Stimulated activated CD4-positive, alpha-beta T cell treated with anti-CD3 and anti-CD28 coated beads, Interleukin-12 subunit alpha, Interleukin-12 subunit beta, amount 100 ng/mL, for 24 hours (primary cell): ENCODE measurements at regions not wholly inside any gene's neighbourhood (a gene's known extent, or its start where the extent isn't known, plus 50 kb on each side); places are given as distances from the start of the nearest gene placed in this dataset.
"Not testable (repeated sequence)": the region's sequence is repeated elsewhere in the genome, so short reads cannot be mapped to it uniquely, and the experiment has no call there.

Experiments
- DNase-seq, 2 experiments: peaks; one replicate each; pipeline ENCODE4 v3.0.0-alpha.2; 2020; ENCODE audit warnings: low read depth in 2 of 2

DNA sequence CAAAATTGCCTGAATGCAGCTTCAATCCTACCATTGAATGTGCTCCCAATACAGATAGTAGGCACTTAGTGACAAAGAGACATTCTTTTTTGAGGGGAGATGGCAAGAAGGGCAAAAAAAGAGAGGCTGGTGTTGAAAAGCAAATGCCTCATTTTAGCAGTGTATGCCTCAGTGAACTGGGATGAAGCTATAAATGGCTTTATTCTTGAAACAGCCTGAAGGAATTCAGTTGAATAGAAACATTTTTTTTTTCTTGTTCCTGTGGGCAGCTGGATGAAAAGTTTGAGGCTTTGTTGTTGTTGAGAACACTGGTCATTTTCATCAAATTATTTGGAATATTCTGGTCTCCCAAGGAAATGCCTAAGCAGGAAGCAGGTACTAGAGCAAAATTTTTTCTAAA is 228.9 kb downstream of the RNF144A start:
- DNase-seq: no peak

- DNase-seq: no peak
These were observed 237.4 kb downstream of the RNF144A start for GRCh38 chr2:7154656-7155055.

- DNase-seq: no peak
These were observed 244.3 kb downstream of the RNF144A start for GRCh38 chr2:7161501-7161900.

- DNase-seq: no peak
These were observed 248.5 kb downstream of the RNF144A start for GRCh38 chr2:7165736-7166135.

DNA sequence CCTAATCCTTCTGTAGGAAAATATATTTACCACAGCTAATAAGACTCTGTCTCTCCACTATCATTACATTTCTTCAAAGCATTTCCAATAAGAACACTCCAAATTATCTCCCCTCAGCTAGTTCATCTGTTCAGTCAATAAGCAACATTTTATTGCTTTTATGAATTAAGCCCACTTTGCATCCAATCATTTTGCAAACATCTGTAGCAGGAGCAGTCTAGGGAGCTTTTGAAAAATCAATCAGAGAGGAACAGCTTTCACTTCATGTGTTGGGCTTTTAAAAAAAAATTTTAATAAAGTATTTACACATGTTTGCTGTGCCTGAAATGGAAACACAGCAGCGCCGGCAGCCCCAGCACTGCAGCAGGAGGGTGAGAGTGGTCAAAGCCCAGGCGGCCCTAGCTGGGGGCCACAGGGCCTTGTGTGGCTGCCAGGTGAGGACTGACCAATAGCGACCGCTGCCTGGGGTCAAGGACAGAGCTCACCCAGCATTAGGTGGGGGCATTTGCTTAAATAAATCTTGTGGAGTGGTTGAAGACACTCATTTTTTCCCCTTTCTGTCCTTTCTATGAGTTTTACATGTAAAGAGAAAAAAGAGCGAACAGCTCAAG is 250.7 kb downstream of the RNF144A start:
- DNase-seq: no peak

GRCh38 chr2:7169593-7169992 is 252.4 kb downstream of the RNF144A start:
- DNase-seq: no peak

DNA sequence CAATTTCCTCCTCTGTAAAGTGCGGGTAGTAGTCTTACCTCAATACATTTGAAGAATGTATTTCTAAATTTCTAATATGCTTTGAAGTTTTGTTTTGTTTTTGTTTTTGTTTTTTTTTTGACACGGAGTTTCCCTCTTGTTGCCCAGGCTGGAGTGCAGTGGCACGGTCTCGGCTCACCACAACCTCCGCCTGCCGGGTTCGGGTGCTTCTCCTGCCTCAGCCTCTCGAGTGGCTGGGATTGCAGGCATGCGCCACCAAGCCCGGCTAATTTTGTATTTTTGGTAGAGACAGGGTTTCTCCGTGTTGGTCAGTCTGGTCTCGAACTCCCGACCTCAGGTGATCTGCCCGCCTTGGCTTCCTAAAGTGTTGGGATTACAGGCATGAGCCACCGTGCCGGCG is 261.8 kb downstream of the RNF144A start:
- not testable (repeated sequence) for DNase-seq

- no peak for DNase-seq
These were observed 263.6 kb downstream of the RNF144A start for GRCh38 chr2:7180638-7181370.

DNA sequence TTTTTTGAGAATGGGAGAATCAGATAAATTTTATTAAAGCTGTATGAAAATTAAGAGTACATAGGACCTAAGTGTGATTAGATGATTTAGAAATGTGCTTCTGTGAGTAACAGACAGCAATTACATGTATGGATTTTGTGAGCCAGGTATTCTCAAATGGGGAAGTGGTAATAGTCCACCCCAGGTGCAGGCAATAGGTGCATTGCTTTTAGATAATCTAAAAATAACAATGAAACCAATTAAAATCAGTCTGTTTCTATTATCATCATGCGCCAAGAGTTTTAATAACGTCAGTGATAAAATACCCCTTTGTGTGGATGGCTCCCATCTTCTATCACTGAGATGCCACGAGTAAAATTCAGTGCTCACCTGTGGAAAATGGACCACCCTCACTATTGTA is 265.3 kb downstream of the RNF144A start:
- no peak for DNase-seq

DNA sequence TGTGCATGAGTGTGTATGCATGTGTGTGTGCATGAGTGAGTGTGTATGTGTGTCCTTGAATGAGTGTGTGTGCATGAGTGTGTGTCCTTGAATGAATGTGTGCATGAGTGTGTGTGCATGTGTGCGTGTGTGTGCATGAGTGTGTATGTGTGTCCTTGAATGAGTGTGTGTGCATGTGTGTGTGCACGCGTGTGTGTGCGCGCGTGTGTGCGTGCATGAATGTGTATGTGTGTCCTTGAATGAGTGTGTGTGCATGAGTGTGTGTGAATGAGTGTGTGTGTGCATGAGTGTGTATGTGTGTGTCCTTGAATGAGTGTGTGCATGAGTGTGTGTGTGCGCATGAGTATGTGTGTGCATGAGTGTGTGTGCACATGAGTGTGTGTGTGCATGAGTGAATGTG is 271.9 kb downstream of the RNF144A start:
- no peak for DNase-seq

GRCh38 chr2:7190587-7191324 is 273.5 kb downstream of the RNF144A start:
- DNase-seq: no peak

DNA sequence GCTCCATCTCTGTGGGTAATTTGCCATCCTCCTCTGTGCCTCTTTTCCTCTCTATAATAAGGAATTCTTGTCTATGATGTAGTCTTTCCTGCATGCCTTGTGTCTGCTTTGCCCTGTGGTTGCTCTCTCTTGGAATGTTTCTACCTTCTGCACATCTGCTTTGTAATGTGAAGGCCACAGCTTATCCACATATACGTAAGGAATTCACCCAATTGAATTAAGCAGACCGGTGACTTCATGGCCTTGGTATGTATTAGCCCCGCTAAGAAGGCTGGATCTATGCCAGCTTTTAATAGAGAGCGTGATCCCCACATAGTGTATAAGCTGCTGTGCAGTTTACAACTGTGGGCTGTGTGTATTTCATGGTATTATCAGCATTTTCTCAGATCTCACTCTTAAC is 274.7 kb downstream of the RNF144A start:
- no peak for DNase-seq

DNA sequence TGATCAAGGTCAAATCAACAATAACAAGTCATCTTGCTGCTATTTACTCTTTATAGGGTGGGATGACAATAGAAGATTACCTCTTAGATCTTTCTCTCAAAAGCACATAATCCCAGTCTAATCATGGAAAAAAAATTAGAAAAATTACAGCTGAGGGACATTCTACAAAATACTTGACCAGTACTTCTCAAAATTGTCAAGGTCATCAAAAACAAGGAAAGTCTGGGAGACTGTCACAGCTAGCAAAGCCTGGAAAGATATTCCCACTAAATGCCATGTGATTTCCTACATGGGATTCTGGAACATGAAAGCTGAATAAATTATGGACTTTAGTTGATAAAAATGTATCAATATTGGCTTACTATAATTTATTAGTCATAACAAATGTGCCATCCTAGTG is 276.2 kb downstream of the RNF144A start:
- no peak for DNase-seq

DNA sequence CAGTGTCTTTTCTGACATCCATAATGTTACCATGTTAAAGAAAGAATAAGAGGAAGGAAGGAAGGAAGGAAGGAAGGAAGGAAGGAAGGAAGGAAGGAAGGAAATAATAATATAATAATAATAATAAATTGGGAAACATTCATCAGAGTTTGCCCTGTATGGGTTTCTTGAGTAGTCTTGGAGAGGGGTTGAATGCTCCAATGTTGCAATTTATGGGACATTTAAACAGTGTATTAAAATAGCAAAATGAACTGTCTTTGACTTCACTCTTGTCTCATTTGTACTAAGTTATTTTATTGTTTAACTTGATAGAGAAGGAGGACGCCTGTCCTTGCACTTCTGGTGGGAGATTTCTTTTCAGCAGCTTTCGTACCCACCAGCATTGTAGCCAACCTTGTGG is 277.7 kb downstream of the RNF144A start:
- DNase-seq: no peak

- DNase-seq: no peak
These were observed 279.7 kb downstream of the RNF144A start for GRCh38 chr2:7196883-7197282.

- DNase-seq: no peak
These were observed 284.6 kb downstream of the RNF144A start for GRCh38 chr2:7201851-7202250.

DNA sequence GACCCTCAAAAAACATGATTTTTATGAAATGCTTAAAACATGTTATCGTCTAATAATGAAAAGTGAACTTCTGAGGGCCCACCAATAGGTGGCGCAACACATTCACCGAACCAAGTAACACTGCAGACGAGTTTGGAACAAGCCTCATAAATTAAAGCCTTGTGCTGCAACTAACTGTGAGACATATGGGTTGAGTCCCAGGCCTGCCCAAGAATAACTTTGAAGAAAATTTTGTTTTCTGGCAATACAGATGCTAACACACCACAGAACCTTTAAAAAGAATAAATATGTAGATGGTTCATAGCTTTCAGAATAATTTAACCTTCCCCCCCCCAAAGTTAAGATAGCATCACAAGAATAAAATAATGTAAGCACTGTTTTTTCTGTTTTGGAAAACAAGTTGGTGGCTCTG is 285.9 kb downstream of the RNF144A start:
- DNase-seq: peak; percentile 6 to 39

DNA sequence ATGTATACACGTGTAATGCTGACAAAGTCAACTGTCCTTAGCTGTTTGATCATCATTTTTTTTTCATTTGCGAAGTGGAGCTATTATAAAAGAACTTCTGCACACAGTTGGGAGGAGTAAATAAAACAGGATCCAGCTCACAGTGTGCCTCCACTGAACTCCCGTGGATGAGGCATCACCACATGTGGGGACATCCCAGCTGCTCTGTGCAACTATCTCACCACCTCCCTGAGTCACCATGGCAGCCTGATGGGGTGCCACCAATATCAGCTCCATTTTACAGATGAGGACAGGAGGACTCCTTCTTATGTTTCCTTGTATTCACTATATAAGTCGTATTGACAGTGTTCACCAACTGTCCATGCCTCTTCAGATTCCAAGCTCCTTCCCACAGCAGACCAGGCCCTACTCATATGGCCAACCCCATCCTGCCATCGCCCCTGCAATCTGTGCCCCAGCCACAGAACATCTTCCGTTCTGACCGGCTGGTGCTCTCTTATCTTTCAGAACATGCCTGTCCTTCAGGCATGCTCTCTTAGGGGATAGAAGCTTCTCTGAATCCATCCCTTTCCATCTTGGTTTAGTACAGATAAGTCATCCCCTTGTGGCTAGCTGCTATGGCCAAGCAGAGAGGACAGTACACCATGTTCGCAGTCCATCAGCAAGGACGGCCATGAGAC is 288.1 kb downstream of the RNF144A start:
- DNase-seq: no peak

GRCh38 chr2:7206111-7206810 is 289.0 kb downstream of the RNF144A start:
- no peak for DNase-seq

DNA sequence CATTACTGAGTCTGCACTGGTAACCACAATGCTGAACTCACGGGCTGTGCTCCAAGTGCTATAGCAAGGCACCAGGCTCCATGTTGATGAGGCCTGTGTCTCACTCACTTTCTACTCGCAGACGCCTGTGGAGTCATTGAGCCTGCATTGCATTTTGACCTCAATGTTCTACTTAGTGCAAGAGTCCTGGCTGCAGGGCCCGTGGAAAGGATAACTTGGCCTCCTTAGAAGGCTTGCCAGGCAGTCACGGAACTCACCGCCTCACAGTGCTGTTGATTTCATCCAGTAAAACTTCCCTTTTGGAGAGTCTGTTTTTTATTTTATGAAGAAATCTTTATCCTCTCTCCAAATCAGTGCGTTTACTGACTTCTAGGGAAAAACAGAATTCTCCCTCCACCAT is 290.4 kb downstream of the RNF144A start:
- no peak for DNase-seq

GRCh38 chr2:7209757-7210555 is 292.7 kb downstream of the RNF144A start:
- DNase-seq: no peak
